T47D (cell line): ENCODE measurements at regions not wholly inside any gene's neighbourhood (a gene's known extent, or its start where the extent isn't known, plus 50 kb on each side); places are given as distances from the start of the nearest gene placed in this dataset.
"Not testable (repeated sequence)": the region's sequence is repeated elsewhere in the genome, so short reads cannot be mapped to it uniquely, and the experiment has no call there.

Experiments
- DNase-seq, 2 experiments: peaks; one replicate each; pipeline versions ENCODE4 v3.0.0 to v3.0.0-alpha.2; 2011 to 2012; ENCODE audit warnings: low read depth in 1 of 2, low spot score in 1 of 2
- JUND ChIP-seq: IDR thresholded peaks from 2 replicates; pipeline ENCODE4 v1.6.1; 2012; ENCODE audit warnings: low read depth
- in situ Hi-C: cut with HindIII; loops from 2 replicates; pipeline ENCODE4 v1.10.0; 2016; ENCODE audit warnings: low sequenced_read_pairs, low pct_unique_long_range_greater_than_20kb

GRCh38 chr10:59470570-59470969 lies 108.2 kb upstream of the FAM13C start:
- DNase-seq: no peak
- in situ Hi-C loops: no loop called here
- TF ChIP-seq JUND: no peak

GRCh38 chr10:59465088-59465487 lies 102.7 kb upstream of the FAM13C start:
- in situ Hi-C loops: no loop called here
- TF ChIP-seq JUND: no peak
- peak in 1 of 2 experiments; percentile 44 for DNase-seq

GRCh38 chr10:59464483-59464882 lies 102.1 kb upstream of the FAM13C start:
- DNase-seq: no peak
- in situ Hi-C loops: no loop called here
- no peak for TF ChIP-seq JUND

- in situ Hi-C loops: no loop called here
- no peak for TF ChIP-seq JUND
- DNase-seq: no peak
These were observed 101.6 kb upstream of the FAM13C start for GRCh38 chr10:59463909-59464308.

GRCh38 chr10:59460601-59461000 lies 98.3 kb upstream of the FAM13C start:
- no peak for TF ChIP-seq JUND
- DNase-seq: no peak
- in situ Hi-C loops: no loop called here

- no peak for TF ChIP-seq JUND
- no peak for DNase-seq
- in situ Hi-C loops: no loop called here
These were observed 93.8 kb upstream of the FAM13C start for GRCh38 chr10:59456199-59456598.

- TF ChIP-seq JUND: no peak
- in situ Hi-C loops: no loop called here
- DNase-seq: no peak
These were observed 92.0 kb upstream of the FAM13C start for GRCh38 chr10:59454171-59454919.

- DNase-seq: no peak
- no peak for TF ChIP-seq JUND
- in situ Hi-C loops: no loop called here
These were observed 86.3 kb upstream of the FAM13C start for GRCh38 chr10:59448616-59449015.

- no peak for TF ChIP-seq JUND
- in situ Hi-C loops: no loop called here
- DNase-seq: no peak
These were observed 73.4 kb upstream of the FAM13C start for GRCh38 chr10:59435707-59436106.

GRCh38 chr10:59434463-59435321 lies 72.3 kb upstream of the FAM13C start:
- TF ChIP-seq JUND: no peak
- DNase-seq: no peak
- in situ Hi-C loops: no loop called here

GRCh38 chr10:59433720-59434428 lies 71.5 kb upstream of the FAM13C start:
- in situ Hi-C loops: no loop called here
- no peak for TF ChIP-seq JUND
- DNase-seq: peak in 1 of 2 experiments; percentile 39

GRCh38 chr10:59432207-59432900 lies 70.0 kb upstream of the FAM13C start:
- no peak for TF ChIP-seq JUND
- DNase-seq: peak in 1 of 2 experiments; percentile 20
- in situ Hi-C loops: no loop called here

GRCh38 chr10:59413795-59414194 lies 51.4 kb upstream of the FAM13C start:
- in situ Hi-C loops: not testable (repeated sequence)
- DNase-seq: peak in 1 of 2 experiments; percentile 14
